IPS-15b (cell line): ENCODE measurements at regions not wholly inside any gene's neighbourhood (a gene's known extent, or its start where the extent isn't known, plus 50 kb on each side); places are given as distances from the start of the nearest gene placed in this dataset.

Experiments
- H3K27me3 ChIP-seq: one replicate; pipeline ENCODE4 v1.6.1; 2013; ENCODE audit warnings: low read length; ENCODE audit not compliant: control insufficient read depth, insufficient read depth
- H3K36me3 ChIP-seq: one replicate; pipeline ENCODE4 v1.6.1; 2013; ENCODE audit warnings: low read length; ENCODE audit not compliant: control insufficient read depth, insufficient read depth
- H3K4me1 ChIP-seq: one replicate; pipeline ENCODE4 v1.6.1; 2013; ENCODE audit warnings: mild to moderate bottlenecking, low read length; ENCODE audit not compliant: control insufficient read depth, insufficient read depth
- H3K4me3 ChIP-seq: one replicate; pipeline ENCODE4 v1.5.1; 2013; ENCODE audit warnings: low read depth, low read length
- H3K9ac ChIP-seq: one replicate; pipeline ENCODE4 v1.6.1; 2013; ENCODE audit warnings: low read depth, mild to moderate bottlenecking, low read length
- H3K9me3 ChIP-seq: one replicate; pipeline ENCODE4 v1.6.1; 2013; ENCODE audit warnings: mild to moderate bottlenecking, low read length; ENCODE audit not compliant: control insufficient read depth, insufficient read depth

GRCh38 chr19:28184997-28185396 lies 1028.0 kb downstream of the UQCRFS1 start:
- peaks cover 2% of the 10 kb centered on the region for H3K4me1 ChIP-seq
- H3K9me3 ChIP-seq = no peaks in the 10 kb centered on the region
- H3K27me3 ChIP-seq = no peaks in the 10 kb centered on the region
- no peak overlapping the region for H3K4me3 ChIP-seq
- H3K36me3 ChIP-seq = no peaks in the 10 kb centered on the region
- no peak overlapping the region for H3K9ac ChIP-seq

GRCh38 chr19:28176193-28176592 lies 1036.8 kb downstream of the UQCRFS1 start:
- Histone ChIP-seq H3K9ac (no peak overlapping the region), H3K36me3 (no peaks in the 10 kb centered on the region), H3K4me3 (no peak overlapping the region), H3K27me3 (no peaks in the 10 kb centered on the region), H3K4me1 (no peaks in the 10 kb centered on the region), H3K9me3 (peaks cover 3% of the 10 kb centered on the region)

GRCh38 chr19:28171983-28172382 lies 1041.0 kb downstream of the UQCRFS1 start:
- peaks cover 18% of the 10 kb centered on the region for H3K4me1 ChIP-seq
- no peak overlapping the region for H3K9ac ChIP-seq
- peaks cover 3% of the 10 kb centered on the region for H3K9me3 ChIP-seq
- H3K4me3 ChIP-seq = no peak overlapping the region
- no peaks in the 10 kb centered on the region for H3K27me3 ChIP-seq
- H3K36me3 ChIP-seq = no peaks in the 10 kb centered on the region

DNA sequence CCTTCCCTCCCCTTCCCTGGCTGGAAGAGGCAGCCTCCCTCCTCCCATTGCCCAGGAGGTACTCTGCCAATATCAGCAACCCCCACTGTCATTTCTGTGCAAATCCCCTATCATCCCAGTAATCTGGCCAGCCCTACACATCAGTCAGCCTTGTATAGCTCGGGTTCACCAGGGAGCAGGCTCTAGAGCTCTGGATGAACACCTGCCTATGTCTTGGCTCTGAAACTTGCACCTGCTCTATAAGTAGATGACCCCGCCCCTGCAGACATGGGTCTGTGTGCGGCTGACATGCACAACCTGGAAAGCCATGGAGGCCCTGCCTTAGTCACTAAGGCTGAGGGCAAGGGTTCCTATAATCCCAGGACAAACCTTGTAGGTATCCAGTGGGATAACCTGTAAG lies 1042.9 kb downstream of the UQCRFS1 start:
- Histone ChIP-seq H3K27me3 (no peaks in the 10 kb centered on the region), H3K9me3 (no peaks in the 10 kb centered on the region), H3K4me3 (no peak overlapping the region), H3K4me1 (peaks cover 18% of the 10 kb centered on the region), H3K9ac (no peak overlapping the region), H3K36me3 (no peaks in the 10 kb centered on the region)

DNA sequence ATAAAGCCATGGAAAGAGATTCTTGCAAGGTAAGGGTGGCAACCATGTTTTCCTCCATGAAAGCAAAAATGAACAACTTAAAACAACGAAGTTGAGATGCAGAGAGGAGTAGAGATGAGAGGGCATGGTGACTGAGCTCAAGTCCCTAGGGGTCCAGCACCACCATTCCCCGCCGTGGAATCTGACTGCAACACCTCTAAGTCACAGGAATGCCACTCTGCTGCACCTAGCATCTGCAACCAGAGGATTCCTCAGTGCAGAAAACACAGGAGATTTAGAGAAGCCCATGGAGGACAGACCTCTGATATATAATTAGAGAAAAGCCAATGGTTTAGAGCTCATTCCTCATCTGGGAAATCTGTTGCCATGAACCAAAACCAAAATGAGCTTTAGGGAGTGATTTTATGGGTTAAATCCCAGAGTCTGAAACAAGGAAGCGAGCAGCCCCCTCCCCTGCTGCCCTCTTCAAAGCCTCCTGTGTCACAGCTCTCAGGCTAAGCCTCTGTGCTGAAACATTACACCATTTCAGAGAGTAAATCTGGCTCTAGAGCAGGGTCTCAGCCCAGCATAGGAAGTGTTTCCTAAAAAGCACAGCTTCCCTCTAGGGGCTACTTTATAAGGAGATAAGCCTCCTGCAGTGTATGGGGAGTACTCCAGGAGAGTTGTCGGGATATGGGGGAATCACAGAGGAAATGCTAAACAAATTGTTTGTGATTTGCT lies 1043.6 kb downstream of the UQCRFS1 start:
- Histone ChIP-seq H3K4me3 (no peak overlapping the region), H3K36me3 (no peaks in the 10 kb centered on the region), H3K9ac (no peak overlapping the region), H3K9me3 (no peaks in the 10 kb centered on the region), H3K4me1 (peaks cover 18% of the 10 kb centered on the region), H3K27me3 (no peaks in the 10 kb centered on the region)

DNA sequence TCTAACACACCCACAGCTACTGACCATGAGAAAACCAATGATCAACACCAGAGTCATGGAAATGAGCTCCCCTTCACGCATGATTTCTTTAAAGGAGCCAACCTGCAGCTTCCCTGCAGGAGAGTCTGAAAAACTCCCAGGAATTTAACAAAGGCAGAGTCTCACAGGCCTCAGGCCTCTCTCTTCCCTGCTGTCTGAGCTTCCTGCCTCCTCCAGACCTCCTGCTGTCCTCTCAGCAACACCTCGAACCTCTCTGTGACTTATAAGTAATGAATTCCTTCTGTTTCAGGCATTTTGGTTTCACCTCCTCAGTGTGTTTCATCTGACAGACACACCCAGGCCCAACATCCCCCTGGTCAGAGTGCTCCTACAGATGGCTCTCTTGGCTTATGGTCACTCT lies 1044.4 kb downstream of the UQCRFS1 start:
- peaks cover 18% of the 10 kb centered on the region for H3K4me1 ChIP-seq
- H3K4me3 ChIP-seq = no peak overlapping the region
- H3K9ac ChIP-seq = no peak overlapping the region
- H3K36me3 ChIP-seq = no peaks in the 10 kb centered on the region
- no peaks in the 10 kb centered on the region for H3K27me3 ChIP-seq
- no peaks in the 10 kb centered on the region for H3K9me3 ChIP-seq

- Histone ChIP-seq H3K4me1 (peaks cover 18% of the 10 kb centered on the region), H3K36me3 (no peaks in the 10 kb centered on the region), H3K4me3 (no peak overlapping the region), H3K9me3 (no peaks in the 10 kb centered on the region), H3K9ac (no peak overlapping the region), H3K27me3 (no peaks in the 10 kb centered on the region)
Observed at GRCh38 chr19:28166025-28166424, 1046.9 kb downstream of the UQCRFS1 start.

GRCh38 chr19:28164214-28164613 lies 1048.7 kb downstream of the UQCRFS1 start:
- Histone ChIP-seq H3K27me3 (no peaks in the 10 kb centered on the region), H3K4me3 (no peak overlapping the region), H3K36me3 (no peaks in the 10 kb centered on the region), H3K9me3 (no peaks in the 10 kb centered on the region), H3K4me1 (peaks cover 6% of the 10 kb centered on the region), H3K9ac (no peak overlapping the region)

DNA sequence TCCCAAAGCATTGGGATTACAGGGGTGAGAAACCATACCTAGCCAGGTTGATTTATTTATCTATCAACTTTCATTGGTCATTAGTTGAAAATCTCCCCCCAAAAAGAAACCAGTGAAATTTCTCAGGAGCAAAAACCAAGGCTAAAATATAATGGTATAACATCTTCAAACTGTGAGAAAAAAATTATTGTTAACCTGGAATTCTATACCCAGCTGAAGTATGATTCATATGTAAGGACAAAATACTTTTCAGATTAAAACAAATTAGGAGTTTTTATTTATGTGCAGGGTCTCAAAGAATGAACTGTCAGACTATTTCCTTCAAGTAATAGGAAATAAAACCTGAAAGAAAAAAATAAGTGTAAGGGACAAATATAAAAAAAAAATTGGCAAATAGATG lies 1053.9 kb downstream of the UQCRFS1 start:
- Histone ChIP-seq H3K4me3 (no peak overlapping the region), H3K4me1 (no peaks in the 10 kb centered on the region), H3K36me3 (no peaks in the 10 kb centered on the region), H3K9ac (no peak overlapping the region), H3K27me3 (no peaks in the 10 kb centered on the region), H3K9me3 (no peaks in the 10 kb centered on the region)

DNA sequence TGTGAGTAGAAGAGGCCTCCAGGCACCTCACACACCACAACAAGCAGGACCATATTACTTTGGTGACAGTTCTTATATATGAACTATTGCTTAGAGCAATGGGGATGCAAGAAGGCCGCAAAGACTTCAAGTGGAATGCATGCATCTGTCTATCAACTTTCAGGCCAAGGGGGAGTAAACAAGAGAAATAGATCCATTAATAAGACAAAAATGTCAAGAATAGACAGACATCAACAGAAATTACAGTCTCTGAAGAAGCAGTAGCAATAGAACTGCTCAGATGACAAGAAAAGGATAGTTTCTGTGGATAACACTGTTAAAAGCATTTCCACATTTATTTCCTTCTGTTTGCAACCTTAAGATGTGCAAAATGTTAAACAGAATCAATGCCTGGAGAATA lies 1057.7 kb downstream of the UQCRFS1 start:
- Histone ChIP-seq H3K9ac (no peak overlapping the region), H3K36me3 (no peaks in the 10 kb centered on the region), H3K27me3 (no peaks in the 10 kb centered on the region), H3K4me1 (no peaks in the 10 kb centered on the region), H3K9me3 (no peaks in the 10 kb centered on the region), H3K4me3 (no peak overlapping the region)

DNA sequence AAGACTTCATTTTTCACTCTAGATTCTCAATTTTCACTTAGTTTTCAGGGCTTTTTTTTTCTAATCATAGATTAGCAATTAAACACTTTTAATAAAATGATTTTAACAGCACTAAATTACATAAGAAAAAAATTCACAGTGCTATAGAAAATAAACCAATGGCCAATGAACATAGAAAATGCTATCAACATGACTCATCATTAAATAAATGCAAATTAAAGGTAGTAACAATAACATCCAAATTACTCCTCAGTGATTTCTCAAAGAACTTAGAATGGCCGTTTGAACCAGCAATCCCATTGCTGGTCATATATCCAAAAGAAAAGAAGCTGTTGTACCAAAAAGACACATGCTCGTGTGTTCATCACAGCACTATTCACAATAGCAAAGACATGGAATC lies 1058.9 kb downstream of the UQCRFS1 start:
- no peaks in the 10 kb centered on the region for H3K36me3 ChIP-seq
- no peaks in the 10 kb centered on the region for H3K9me3 ChIP-seq
- H3K4me1 ChIP-seq = no peaks in the 10 kb centered on the region
- no peak overlapping the region for H3K9ac ChIP-seq
- H3K27me3 ChIP-seq = no peaks in the 10 kb centered on the region
- H3K4me3 ChIP-seq = no peak overlapping the region

DNA sequence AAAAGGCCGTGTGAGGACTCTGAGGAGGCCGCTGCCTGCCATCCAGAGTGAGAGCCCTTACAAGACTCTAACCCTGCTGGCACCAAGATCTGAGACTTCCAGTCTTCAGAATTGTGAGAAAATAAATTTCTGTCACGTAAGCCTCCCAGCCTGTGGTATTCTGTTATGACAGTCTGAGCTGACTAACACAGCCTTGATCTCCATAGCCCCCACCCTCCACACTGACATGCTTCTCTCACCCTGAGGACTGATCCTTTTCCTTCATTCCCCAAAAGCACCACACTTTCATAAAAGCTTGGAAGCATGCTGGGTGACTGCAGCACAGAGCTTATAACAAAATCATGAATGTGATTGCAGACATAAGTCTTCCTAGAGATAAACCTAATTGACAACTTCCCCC lies 1059.8 kb downstream of the UQCRFS1 start:
- Histone ChIP-seq H3K36me3 (no peaks in the 10 kb centered on the region), H3K9me3 (no peaks in the 10 kb centered on the region), H3K27me3 (no peaks in the 10 kb centered on the region), H3K9ac (no peak overlapping the region), H3K4me1 (no peaks in the 10 kb centered on the region), H3K4me3 (no peak overlapping the region)
